Adrenal gland (tissue), 9 donors: ENCODE measurements at regions not wholly inside any gene's neighbourhood (a gene's known extent, or its start where the extent isn't known, plus 50 kb on each side); places are given as distances from the start of the nearest gene placed in this dataset.

ENCODE experiments used
- DNase-seq, 7 donors: peaks; one replicate each; pipeline ENCODE4 v3.0.0-alpha.2; 2019 to 2020
- H3K27ac ChIP-seq, 5 donors: fragments of 200-600 bp; sonication (generic) in 4 of 5; 1 replicate in 3 of 5; 2 replicates in 2 of 5; pipeline versions ENCODE4 v1.5.1 to v1.8.0; 2016 to 2020; ENCODE audit warnings: mild to moderate bottlenecking in 1 of 5
- H3K27me3 ChIP-seq: fragments of 200-600 bp; 2 replicates; pipeline ENCODE4 v1.8.0; 2021
- H3K36me3 ChIP-seq, 2 donors: fragments of 200-600 bp; replicated peaks in 1 of 2; 1 replicate in 1 of 2; 2 replicates in 1 of 2; pipeline versions ENCODE4 v1.5.1 to v1.8.0; 2018 to 2022
- H3K4me1 ChIP-seq, 2 donors: fragments of 200-600 bp; replicated peaks in 1 of 2; 1 replicate in 1 of 2; 2 replicates in 1 of 2; pipeline versions ENCODE4 v1.5.1 to v1.8.0; 2018 to 2021
- H3K4me3 ChIP-seq, 4 donors: fragments of 200-600 bp; sonication (generic) in 3 of 4; one replicate each; pipeline ENCODE4 v1.5.1; 2016 to 2018
- H3K9me3 ChIP-seq, 3 donors: fragments of 200-600 bp; sonication (generic) in 1 of 3; replicated peaks in 1 of 3; 1 replicate in 2 of 3; 2 replicates in 1 of 3; pipeline versions ENCODE4 v1.5.1 to v1.8.0; 2016 to 2021
- POLR2A ChIP-seq, 2 donors: fragments of 450-650 bp; IDR thresholded peaks; one replicate each; pipeline ENCODE4 v1.6.1; 2017; ENCODE audit warnings: antibody characterized with exemption in 2 of 2, mild to moderate bottlenecking in 2 of 2, moderate library complexity in 1 of 2
- WGBS, 4 donors: extraction: QIAGEN DNeasy Blood & Tissue Kit in 2 of 4; methylation state at CpG; one replicate each; pipeline versions ENCODE4 v1.1.5 to v1.1.7; 2013 to 2017; 5-methylcytosine and 5-hydroxymethylcytosine counted together
- intact Hi-C, 2 donors: fragments of 100-400 bp; cut with DNase I; formaldehyde crosslinking; loops; one replicate each; pipeline versions ENCODE4 v1.14.1 to v1.15.0; 2022 to 2023
- TF ChIP-seq, protein P1 (sequence below), 6 experiments: fragments of 450-650 bp in 4 of 6; fragments of 200-600 bp in 2 of 6; sonication (generic) in 1 of 6; IDR thresholded peaks; 1 replicate in 5 of 6; 2 replicates in 1 of 6; pipeline versions ENCODE4 v1.5.1 to v1.8.0; 2016 to 2021; ENCODE audit warnings: antibody characterized with exemption in 6 of 6, mild to moderate bottlenecking in 2 of 6, moderate library complexity in 1 of 6
- donor health status: healthy with polysubstance abuse.
- donor health status: Bipolar disorder and iron deficiency.
- donor health status: DM: yes; HTN: yes; CAD: no.
- donor health status: DM: no; HTN: no; CAD: no.
- donor health status: DM: no; HTN: no; CAD: no.

DNA sequence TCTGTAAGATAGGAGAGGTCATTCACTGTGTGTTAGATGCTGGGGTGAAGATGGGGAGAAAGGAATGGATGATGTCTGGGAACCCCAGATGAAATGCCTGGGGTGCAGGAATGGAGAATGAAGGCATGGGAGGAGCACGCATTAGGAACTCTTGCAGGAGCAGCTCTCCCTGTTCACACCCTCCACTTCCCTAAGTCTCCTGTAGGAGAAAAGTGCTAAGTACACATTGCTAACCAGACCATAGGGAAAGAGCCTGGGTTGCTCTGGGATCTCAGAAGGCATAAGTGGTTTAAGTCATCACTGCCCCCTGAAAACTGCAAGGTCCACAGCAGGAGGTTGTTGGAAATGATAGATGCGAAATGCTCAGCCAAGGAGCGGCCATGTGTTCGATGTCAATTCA is 163.1 kb downstream of the SEC61B start:
- Histone ChIP-seq H3K36me3 (no peaks in the 10 kb centered on the region), H3K4me1 (no peaks in the 10 kb centered on the region), H3K27me3 (no peaks in the 10 kb centered on the region), H3K27ac (no peak overlapping the region), H3K4me3 (no peak overlapping the region), H3K9me3 (no peaks in the 10 kb centered on the region)
- intact Hi-C loops, result no loop called here
- no peak for TF ChIP-seq POLR2A (IDR thresholded peaks at IDR 0.05)
- TF ChIP-seq, protein P1, sequence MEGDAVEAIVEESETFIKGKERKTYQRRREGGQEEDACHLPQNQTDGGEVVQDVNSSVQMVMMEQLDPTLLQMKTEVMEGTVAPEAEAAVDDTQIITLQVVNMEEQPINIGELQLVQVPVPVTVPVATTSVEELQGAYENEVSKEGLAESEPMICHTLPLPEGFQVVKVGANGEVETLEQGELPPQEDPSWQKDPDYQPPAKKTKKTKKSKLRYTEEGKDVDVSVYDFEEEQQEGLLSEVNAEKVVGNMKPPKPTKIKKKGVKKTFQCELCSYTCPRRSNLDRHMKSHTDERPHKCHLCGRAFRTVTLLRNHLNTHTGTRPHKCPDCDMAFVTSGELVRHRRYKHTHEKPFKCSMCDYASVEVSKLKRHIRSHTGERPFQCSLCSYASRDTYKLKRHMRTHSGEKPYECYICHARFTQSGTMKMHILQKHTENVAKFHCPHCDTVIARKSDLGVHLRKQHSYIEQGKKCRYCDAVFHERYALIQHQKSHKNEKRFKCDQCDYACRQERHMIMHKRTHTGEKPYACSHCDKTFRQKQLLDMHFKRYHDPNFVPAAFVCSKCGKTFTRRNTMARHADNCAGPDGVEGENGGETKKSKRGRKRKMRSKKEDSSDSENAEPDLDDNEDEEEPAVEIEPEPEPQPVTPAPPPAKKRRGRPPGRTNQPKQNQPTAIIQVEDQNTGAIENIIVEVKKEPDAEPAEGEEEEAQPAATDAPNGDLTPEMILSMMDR (IDR thresholded peaks at IDR 0.05), result no peak
- 90 to 97% (median 94%) methylated on average over 4 of the region's 4 CpGs for WGBS, 4 donors
- DNase-seq, result no peak

- Histone ChIP-seq H3K36me3 (no peaks in the 10 kb centered on the region), H3K4me3 (no peak overlapping the region)
- WGBS, 4 donors, result 63 to 100% (median 75%) methylated on average over 2 to 5 of the region's 5 CpGs
Measured at GRCh38 chr9:99385814-99386279, 163.8 kb downstream of the SEC61B start.

GRCh38 chr9:99387431-99387830 is 165.3 kb downstream of the SEC61B start:
- H3K27me3 ChIP-seq, result no peaks in the 10 kb centered on the region
- intact Hi-C loops, result no loop called here
- 70 to 91% (median 85%) methylated on average over 2 of the region's 2 CpGs for WGBS, 4 donors

More at GRCh38 chr9:99385814-99386279, 163.8 kb downstream of the SEC61B start:
- Histone ChIP-seq H3K27me3 (no peaks in the 10 kb centered on the region), H3K9me3 (no peaks in the 10 kb centered on the region), H3K27ac (no peak overlapping the region), H3K4me1 (no peaks in the 10 kb centered on the region)
- DNase-seq, result no peak
- TF ChIP-seq, protein P1 (IDR thresholded peaks at IDR 0.05), result no peak
- intact Hi-C loops, result no loop called here

GRCh38 chr9:99389087-99390033 is 167.3 kb downstream of the SEC61B start:
- Histone ChIP-seq H3K4me3 (no peak overlapping the region), H3K27ac (no peak overlapping the region), H3K27me3 (no peaks in the 10 kb centered on the region), H3K9me3 (no peaks in the 10 kb centered on the region), H3K4me1 (no peaks in the 10 kb centered on the region), H3K36me3 (no peaks in the 10 kb centered on the region)
- WGBS, 4 donors, result 87 to 92% (median 88%) methylated on average over 9 to 10 of the region's 10 CpGs
- intact Hi-C loops, result no loop called here
- no peak for TF ChIP-seq POLR2A (IDR thresholded peaks at IDR 0.05)
- TF ChIP-seq, protein P1 (IDR thresholded peaks at IDR 0.05), result no peak
- no peak for DNase-seq

More at GRCh38 chr9:99387431-99387830, 165.3 kb downstream of the SEC61B start:
- no peak for DNase-seq
- H3K4me1 ChIP-seq, result no peaks in the 10 kb centered on the region
- TF ChIP-seq POLR2A (IDR thresholded peaks at IDR 0.05), result no peak
- no peak overlapping the region for H3K27ac ChIP-seq
- no peaks in the 10 kb centered on the region for H3K9me3 ChIP-seq
- no peak overlapping the region for H3K4me3 ChIP-seq
- H3K36me3 ChIP-seq, result no peaks in the 10 kb centered on the region
